ENCODE measurements at regions not wholly inside any gene's neighbourhood (a gene's known extent, or its start where the extent isn't known, plus 50 kb on each side); places are given as distances from the start of the nearest gene placed in this dataset.

GRCh38 chr2:184304006-184304405, 294.3 kb upstream of the ZNF804A start:
- TF ChIP-seq POLR2AphosphoS5 (IDR thresholded peaks at IDR 0.05; ENCODE audit: low read depth, low read length) (no peak), ZFX (IDR thresholded peaks at IDR 0.05) (no peak), EZH2 (IDR thresholded peaks at IDR 0.05) (no peak), CTCF (IDR thresholded peaks at IDR 0.05 in 2 of 3, conservative IDR thresholded peaks at IDR 0.05 in 1 of 3; ENCODE audit: borderline replicate concordance in 1 of 3, insufficient read depth in 1 of 3, low read depth in 2 of 3, low read length in 2 of 3) (no peak), ZNF274 (IDR thresholded peaks at IDR 0.05; ENCODE audit: low read depth, low read length) (no peak), TCF7L2 (IDR thresholded peaks at IDR 0.05; ENCODE audit: borderline replicate concordance, extremely low read depth, insufficient read depth, insufficient read length) (no peak), ZBTB33 (IDR thresholded peaks at IDR 0.05; ENCODE audit: extremely low read depth, insufficient replicate concordance, low read length) (no peak), SIN3A (IDR thresholded peaks at IDR 0.05; ENCODE audit: low read depth) (no peak), POLR2A (IDR thresholded peaks at IDR 0.05; ENCODE audit: borderline replicate concordance, extremely low read depth, insufficient read depth, insufficient read length) (no peak), MAX (IDR thresholded peaks at IDR 0.05) (no peak), REST (IDR thresholded peaks at IDR 0.05; ENCODE audit: low read depth) (no peak), JUND (IDR thresholded peaks at IDR 0.05) (no peak), CEBPB (IDR thresholded peaks at IDR 0.05; ENCODE audit: low read depth) (no peak), ATF3 (IDR thresholded peaks at IDR 0.05) (no peak)
